Skin epidermis (tissue), 12 donors: ENCODE measurements at regions not wholly inside any gene's neighbourhood (a gene's known extent, or its start where the extent isn't known, plus 50 kb on each side); places are given as distances from the start of the nearest gene placed in this dataset.
"Not testable (repeated sequence)": the region's sequence is repeated elsewhere in the genome, so short reads cannot be mapped to it uniquely, and the experiment has no call there.

ENCODE experiments used
- H3K27ac ChIP-seq, 21 experiments: fragments of 200-600 bp; sonication (generic) in 11 of 21; one replicate each; pipeline ENCODE4 v1.5.0; 2020; ENCODE audit warnings: mild to moderate bottlenecking in 3 of 21, inconsistent platforms in 2 of 21, moderate library complexity in 2 of 21
- H3K4me3 ChIP-seq, 7 experiments: fragments of 200-600 bp; sonication (generic) in 2 of 7; one replicate each; pipeline ENCODE4 v1.5.0; 2020; ENCODE audit warnings: inconsistent platforms in 2 of 7, mild to moderate bottlenecking in 2 of 7, moderate library complexity in 1 of 7

GRCh38 chr20:53788253-53789022, 194.8 kb upstream of the ZNF217 start:
- Histone ChIP-seq H3K4me3 (no peak overlapping the region), H3K27ac (peak overlapping the region in 1 of 21 experiments; percentile 19)

GRCh38 chr20:53787491-53787931, 193.9 kb upstream of the ZNF217 start:
- H3K4me3 ChIP-seq = not testable (repeated sequence)
- H3K27ac ChIP-seq = peak overlapping the region in 16 of 21 experiments; percentile 6 to 75 (median 53)

GRCh38 chr20:53786445-53787267, 193.0 kb upstream of the ZNF217 start:
- Histone ChIP-seq H3K4me3 (no peak overlapping the region), H3K27ac (peak overlapping the region in 19 of 21 experiments; percentile 4 to 77 (median 51))

GRCh38 chr20:53786071-53786444, 192.4 kb upstream of the ZNF217 start:
- Histone ChIP-seq H3K27ac (peak overlapping the region in 18 of 21 experiments; percentile 4 to 77 (median 51)), H3K4me3 (no peak overlapping the region)

GRCh38 chr20:53785320-53785719, 191.7 kb upstream of the ZNF217 start:
- Histone ChIP-seq H3K4me3 (no peak overlapping the region), H3K27ac (peak overlapping the region in 9 of 21 experiments; percentile 7 to 77 (median 31))

DNA sequence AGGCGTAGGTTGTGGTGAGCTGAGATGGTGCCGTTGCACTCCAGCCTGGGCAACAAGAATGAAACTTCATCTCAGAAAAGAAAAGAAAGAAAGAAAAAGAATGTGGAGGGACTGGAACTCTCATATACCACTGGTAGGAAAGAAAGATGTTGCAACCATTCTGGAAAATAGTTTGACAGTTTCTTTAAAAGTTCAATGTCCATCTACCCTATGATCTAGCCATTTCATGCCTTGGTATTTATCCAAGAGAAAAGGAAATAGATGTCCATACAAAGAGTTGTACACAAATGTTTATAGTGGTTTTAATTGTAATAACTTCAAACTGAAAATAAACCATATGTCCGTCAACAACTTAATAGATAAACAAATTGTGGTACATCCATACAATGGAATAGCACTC, 190.1 kb upstream of the ZNF217 start:
- H3K4me3 ChIP-seq = no peak overlapping the region
- H3K27ac ChIP-seq = no peak overlapping the region

DNA sequence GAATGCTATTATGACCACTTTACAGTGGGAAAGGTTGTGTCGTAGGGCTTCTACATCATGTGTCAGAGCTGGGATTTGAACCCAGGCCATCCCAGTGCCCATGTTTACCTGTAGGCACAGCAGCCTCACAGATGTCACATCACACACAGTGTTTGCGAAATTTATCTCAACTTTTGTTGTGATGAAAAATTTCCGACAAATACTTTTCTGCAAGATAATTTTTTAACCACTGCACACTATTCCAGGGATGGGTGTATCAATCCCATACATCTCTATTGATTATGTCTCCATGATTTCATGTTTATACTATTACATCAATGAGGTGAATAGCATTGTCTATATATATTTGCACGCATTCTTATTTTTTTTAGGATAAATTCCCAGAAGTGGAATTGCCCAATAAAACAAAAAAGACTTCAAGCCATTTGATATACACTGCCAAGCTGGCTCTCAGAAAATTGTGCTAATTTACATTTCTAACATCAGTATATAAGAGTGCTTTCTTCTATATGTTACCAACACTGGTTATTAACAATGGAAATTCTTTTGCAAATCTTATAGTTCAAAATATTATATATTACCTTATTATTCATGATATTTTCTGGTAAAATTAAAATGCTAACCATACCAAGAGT, 189.1 kb upstream of the ZNF217 start:
- no peak overlapping the region for H3K27ac ChIP-seq
- no peak overlapping the region for H3K4me3 ChIP-seq

GRCh38 chr20:53779822-53780221, 186.2 kb upstream of the ZNF217 start:
- Histone ChIP-seq H3K27ac (no peak overlapping the region), H3K4me3 (no peak overlapping the region)

GRCh38 chr20:53778736-53779135, 185.1 kb upstream of the ZNF217 start:
- no peak overlapping the region for H3K27ac ChIP-seq
- no peak overlapping the region for H3K4me3 ChIP-seq

DNA sequence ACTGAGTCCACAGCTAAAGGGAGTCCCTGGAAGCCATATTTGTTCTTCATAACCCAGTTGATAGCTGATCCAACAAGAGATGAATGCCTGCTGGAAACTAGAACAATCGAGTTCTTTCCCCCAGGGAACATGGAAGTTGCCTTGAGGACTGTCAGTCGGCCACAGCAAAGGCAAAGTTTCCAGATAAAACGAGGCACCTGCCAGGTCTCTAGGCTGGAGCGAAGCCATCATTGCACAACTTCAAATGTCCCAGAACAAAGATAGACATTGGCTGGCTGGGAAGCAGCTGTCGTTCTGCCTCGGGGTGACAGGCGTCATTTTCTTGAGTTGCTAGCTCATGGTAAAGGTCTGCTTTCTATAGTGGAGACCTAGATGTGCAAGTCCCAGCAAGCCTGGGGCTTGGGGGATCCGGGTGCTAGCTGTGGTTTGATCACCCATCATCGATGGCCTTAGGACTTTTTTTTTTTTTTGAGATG, 184.4 kb upstream of the ZNF217 start:
- H3K27ac ChIP-seq = no peak overlapping the region
- H3K4me3 ChIP-seq = no peak overlapping the region

- not testable (repeated sequence) for H3K4me3 ChIP-seq, H3K27ac ChIP-seq
Observed at GRCh38 chr20:53777402-53777801, 183.8 kb upstream of the ZNF217 start.

DNA sequence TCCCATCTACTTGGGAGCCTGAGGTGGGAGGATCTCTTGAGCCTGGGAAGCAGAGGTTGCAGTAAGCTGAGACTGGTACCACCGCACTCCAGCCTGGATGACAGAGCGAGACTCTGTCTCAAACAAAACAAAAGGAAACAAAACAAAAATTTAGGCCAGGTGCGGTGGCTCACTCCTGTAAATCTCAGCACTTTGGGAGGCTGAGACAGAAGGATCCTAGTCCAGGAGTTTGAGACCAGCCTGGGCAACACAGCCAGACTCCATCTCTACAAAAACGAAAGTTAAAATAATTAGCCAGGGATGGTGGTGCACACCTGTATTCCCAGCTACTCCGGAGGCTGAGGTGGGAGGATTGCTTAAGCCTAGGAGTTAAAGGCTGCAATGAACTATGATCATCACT, 183.2 kb upstream of the ZNF217 start:
- no peak overlapping the region for H3K4me3 ChIP-seq
- no peak overlapping the region for H3K27ac ChIP-seq

DNA sequence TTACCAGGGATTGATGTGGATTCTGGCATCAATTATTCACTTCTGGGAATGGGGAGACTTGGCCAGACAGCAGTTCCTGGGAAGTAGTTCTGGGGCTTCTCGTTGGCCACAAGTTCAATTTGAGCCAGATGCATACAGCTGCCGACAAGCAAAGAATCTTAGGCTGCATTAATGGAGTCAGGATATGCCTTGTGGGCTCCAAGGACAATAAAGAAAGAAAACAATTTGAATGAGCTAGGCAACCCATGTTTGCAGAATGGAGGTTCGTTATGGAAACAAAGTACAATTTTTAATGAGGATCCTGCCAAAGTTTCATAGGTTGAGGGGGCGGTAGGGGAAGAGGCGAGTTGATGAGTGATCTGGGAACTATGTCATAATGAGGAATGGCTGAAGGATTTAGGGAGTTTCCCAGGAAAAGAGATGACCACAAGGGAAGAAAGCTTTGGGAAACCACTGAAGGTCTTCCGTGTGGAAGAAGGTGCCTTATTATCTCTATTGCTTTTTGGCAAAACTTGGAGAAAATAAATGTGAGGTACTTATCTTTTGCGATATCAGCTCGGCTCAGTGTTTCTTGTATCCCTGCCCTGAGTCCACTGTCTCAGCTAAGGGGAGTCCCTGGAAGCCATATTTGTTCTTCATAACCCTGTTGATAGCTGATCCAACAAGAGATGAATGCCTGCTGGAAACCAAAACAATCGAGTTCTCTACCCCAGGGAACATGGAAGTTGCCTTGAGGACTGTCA, 181.0 kb upstream of the ZNF217 start:
- Histone ChIP-seq H3K4me3 (no peak overlapping the region), H3K27ac (peak overlapping the region in 19 of 21 experiments; percentile 10 to 80 (median 56))

- H3K27ac ChIP-seq = peak overlapping the region in 18 of 21 experiments; percentile 14 to 81 (median 62)
- H3K4me3 ChIP-seq = no peak overlapping the region
Observed at GRCh38 chr20:53773792-53774401, 180.3 kb upstream of the ZNF217 start.

GRCh38 chr20:53773066-53773791, 179.6 kb upstream of the ZNF217 start:
- peak overlapping the region in 15 of 21 experiments; percentile 14 to 81 (median 52) for H3K27ac ChIP-seq
- H3K4me3 ChIP-seq = not testable (repeated sequence)

GRCh38 chr20:53769041-53769440, 175.4 kb upstream of the ZNF217 start:
- no peak overlapping the region for H3K27ac ChIP-seq
- no peak overlapping the region for H3K4me3 ChIP-seq

- Histone ChIP-seq H3K4me3 (no peak overlapping the region), H3K27ac (no peak overlapping the region)
Observed at GRCh38 chr20:53768329-53768728, 174.7 kb upstream of the ZNF217 start.

DNA sequence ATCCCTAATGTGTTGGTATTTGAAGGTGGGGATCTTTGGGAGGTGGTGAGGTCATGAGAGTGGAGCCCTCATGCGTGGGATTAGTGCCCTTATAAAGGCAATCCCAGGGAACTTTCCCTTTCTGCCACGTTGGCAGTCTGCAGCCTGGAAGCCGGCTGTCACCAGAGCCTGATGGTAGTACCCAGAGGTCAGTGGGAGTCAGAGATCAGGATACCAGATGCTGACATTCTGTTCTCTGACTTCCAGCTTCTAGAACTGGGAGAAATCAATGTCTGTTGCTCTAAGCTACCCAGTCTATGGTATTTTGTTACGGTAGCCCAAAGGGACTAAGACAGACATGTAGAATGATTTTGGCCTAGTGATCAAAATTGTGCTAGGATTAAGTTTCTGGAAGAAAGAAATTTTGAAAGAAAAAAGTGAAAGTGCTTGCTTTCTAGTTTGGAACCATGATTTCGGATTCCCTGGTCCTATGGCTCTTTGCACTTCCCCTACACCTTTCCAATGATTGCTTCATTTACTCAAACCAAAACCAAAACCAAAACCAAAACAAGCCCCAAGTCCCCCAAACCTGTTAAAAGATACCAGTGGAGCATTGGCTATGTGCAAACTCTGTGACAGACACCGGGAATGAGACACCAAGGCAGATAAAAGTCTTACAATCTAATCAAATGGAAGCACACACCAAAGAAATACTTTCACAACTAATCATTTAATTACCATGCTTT, 173.7 kb upstream of the ZNF217 start:
- H3K4me3 ChIP-seq = no peak overlapping the region

More for the DNA sequence above, 173.7 kb upstream of the ZNF217 start:
- no peak overlapping the region for H3K27ac ChIP-seq
